H9 (cell line): ENCODE measurements at regions not wholly inside any gene's neighbourhood (a gene's known extent, or its start where the extent isn't known, plus 50 kb on each side); places are given as distances from the start of the nearest gene placed in this dataset.

Source experiments
- DNase-seq: peaks from one replicate; pipeline ENCODE4 v3.0.0-alpha.2; 2017
- H2AFZ ChIP-seq: one replicate; pipeline ENCODE4 v1.6.1; 2013; ENCODE audit warnings: mild to moderate bottlenecking, low read length, control low read depth, moderate library complexity
- H2AK5ac ChIP-seq: 2 replicates; pipeline ENCODE4 v1.6.1; 2013; ENCODE audit warnings: low read length, control low read depth, mixed read lengths; ENCODE audit not compliant: insufficient read length
- H2BK120ac ChIP-seq: one replicate; pipeline ENCODE4 v1.6.1; 2013; ENCODE audit warnings: low read depth, mild to moderate bottlenecking, low read length, control low read depth, inconsistent platforms; ENCODE audit not compliant: poor library complexity, severe bottlenecking
- H2BK12ac ChIP-seq: 2 replicates; pipeline ENCODE4 v1.6.1; 2013; ENCODE audit warnings: low read length, control low read depth, mixed read lengths, low read depth; ENCODE audit not compliant: insufficient read length
- H2BK15ac ChIP-seq: 2 replicates; pipeline ENCODE4 v1.6.1; 2013; ENCODE audit warnings: low read depth, low read length, control low read depth
- H2BK20ac ChIP-seq: one replicate; pipeline ENCODE4 v1.6.1; 2013; ENCODE audit warnings: low read depth, mild to moderate bottlenecking, low read length, control low read depth, inconsistent platforms; ENCODE audit not compliant: poor library complexity, severe bottlenecking
- H2BK5ac ChIP-seq: 2 replicates; pipeline ENCODE4 v1.6.1; 2013; ENCODE audit warnings: low read length, control low read depth, mixed read lengths; ENCODE audit not compliant: insufficient read length
- H3K14ac ChIP-seq: 2 replicates; pipeline ENCODE4 v1.6.1; 2013; ENCODE audit warnings: low read length, control low read depth; ENCODE audit not compliant: insufficient read depth
- H3K18ac ChIP-seq: 2 replicates; pipeline ENCODE4 v1.6.1; 2013; ENCODE audit warnings: low read depth, mild to moderate bottlenecking, mixed read lengths, low read length, control low read depth; ENCODE audit not compliant: insufficient read length
- H3K23ac ChIP-seq: 2 replicates; pipeline ENCODE4 v1.6.1; 2013; ENCODE audit warnings: low read length, control low read depth, mixed read lengths, low read depth; ENCODE audit not compliant: insufficient read length
- H3K23me2 ChIP-seq: 2 replicates; pipeline ENCODE4 v1.6.1; 2013; ENCODE audit warnings: low read depth, mild to moderate bottlenecking, mixed read lengths, low read length, control low read depth; ENCODE audit not compliant: insufficient read length, poor library complexity, severe bottlenecking
- H3K27ac ChIP-seq: 2 replicates; pipeline ENCODE4 v1.5.1; 2013; ENCODE audit warnings: low read length, control low read depth, mixed read lengths, low read depth; ENCODE audit not compliant: insufficient read length
- H3K27me3 ChIP-seq: 2 replicates; pipeline ENCODE4 v1.6.1; 2013; ENCODE audit warnings: low read length, control low read depth, inconsistent platforms; ENCODE audit not compliant: insufficient read depth
- H3K4ac ChIP-seq: 2 replicates; pipeline ENCODE4 v1.6.1; 2013; ENCODE audit warnings: low read depth, mild to moderate bottlenecking, control low read depth, inconsistent platforms, low read length, moderate library complexity
- H3K4me1 ChIP-seq: 2 replicates; pipeline ENCODE4 v1.6.1; 2013; ENCODE audit warnings: low read length, control low read depth, inconsistent platforms; ENCODE audit not compliant: insufficient read depth
- H3K4me2 ChIP-seq: 2 replicates; pipeline ENCODE4 v1.6.1; 2013; ENCODE audit warnings: low read length, control low read depth, mixed read lengths; ENCODE audit not compliant: insufficient read length, insufficient read depth
- H3K56ac ChIP-seq: 2 replicates; pipeline ENCODE4 v1.6.1; 2013; ENCODE audit warnings: low read depth, mild to moderate bottlenecking, mixed read lengths, low read length, control low read depth; ENCODE audit not compliant: insufficient read length
- H3K79me1 ChIP-seq: 2 replicates; pipeline ENCODE4 v1.6.1; 2013; ENCODE audit warnings: low read depth, mild to moderate bottlenecking, moderate library complexity, low read length, control low read depth, inconsistent platforms; ENCODE audit not compliant: insufficient read depth, poor library complexity, severe bottlenecking
- H3K79me2 ChIP-seq: 2 replicates; pipeline ENCODE4 v1.6.1; 2013; ENCODE audit warnings: low read length, control low read depth, inconsistent platforms; ENCODE audit not compliant: insufficient read depth
- H3K9ac ChIP-seq: 2 replicates; pipeline ENCODE4 v1.6.1; 2013; ENCODE audit warnings: low read length, control low read depth, mixed read lengths; ENCODE audit not compliant: insufficient read length; ENCODE audit errors: extremely low read depth
- H3K9me3 ChIP-seq: one replicate; pipeline ENCODE4 v1.6.1; 2013; ENCODE audit warnings: low read depth, low read length, inconsistent platforms; ENCODE audit not compliant: control insufficient read depth
- H3T11ph ChIP-seq: one replicate; pipeline ENCODE4 v1.6.1; 2013; ENCODE audit warnings: mild to moderate bottlenecking, low read length, control low read depth, inconsistent platforms
- H4K20me1 ChIP-seq: one replicate; pipeline ENCODE4 v1.6.1; 2013; ENCODE audit not compliant: control insufficient read depth, insufficient read length, insufficient read depth
- H4K5ac ChIP-seq: 2 replicates; pipeline ENCODE4 v1.6.1; 2013; ENCODE audit warnings: low read depth, mild to moderate bottlenecking, mixed read lengths, low read length, control low read depth; ENCODE audit not compliant: insufficient read length
- H4K8ac ChIP-seq: replicated peaks from 2 replicates; pipeline ENCODE4 v1.6.1; 2013; ENCODE audit warnings: low read length, control low read depth, mixed read lengths, low read depth; ENCODE audit not compliant: insufficient read length
- H4K91ac ChIP-seq: 2 replicates; pipeline ENCODE4 v1.6.1; 2013; ENCODE audit warnings: low read depth, mild to moderate bottlenecking, moderate library complexity, mixed read lengths, low read length, control low read depth; ENCODE audit not compliant: insufficient read length
- H3K27ac Mint-ChIP-seq, 3 experiments: 2 replicates in 2 of 3; 3 replicates in 1 of 3; pipeline ENCODE4 v1.8.0; 2020 to 2021; ENCODE audit warnings: mixed read lengths in 3 of 3, mild to moderate bottlenecking in 1 of 3, moderate library complexity in 1 of 3
- H3K27me3 Mint-ChIP-seq: 2 replicates; pipeline ENCODE4 v1.8.0; 2021; ENCODE audit warnings: low read depth, mild to moderate bottlenecking, moderate library complexity, mixed read lengths
- H3K36me3 Mint-ChIP-seq, 3 experiments: 2 replicates in 2 of 3; 3 replicates in 1 of 3; pipeline ENCODE4 v1.8.0; 2020 to 2021; ENCODE audit warnings: low read depth in 3 of 3, mixed read lengths in 3 of 3; ENCODE audit not compliant: insufficient read depth in 1 of 3
- H3K4me1 Mint-ChIP-seq, 2 experiments: 2 replicates each; pipeline ENCODE4 v1.8.0; 2020; ENCODE audit warnings: mixed read lengths in 2 of 2
- H3K4me3 Mint-ChIP-seq, 2 experiments: 2 replicates in 1 of 2; 3 replicates in 1 of 2; pipeline ENCODE4 v1.8.0; 2020 to 2021; ENCODE audit warnings: mild to moderate bottlenecking in 2 of 2, mixed read lengths in 2 of 2, moderate library complexity in 1 of 2
- H3K9me3 Mint-ChIP-seq, 2 experiments: 2 replicates in 1 of 2; 3 replicates in 1 of 2; pipeline ENCODE4 v1.8.0; 2020; ENCODE audit warnings: mild to moderate bottlenecking in 2 of 2, mixed read lengths in 2 of 2, moderate library complexity in 1 of 2
- CTCF ChIP-seq: fragments of 200-600 bp; sonication (generic); conservative IDR thresholded peaks from 3 replicates; pipeline ENCODE4 v1.8.0; 2021; ENCODE audit warnings: antibody characterized with exemption, mild to moderate bottlenecking
- WGBS: extraction: QIAGEN DNeasy Blood & Tissue Kit; methylation state at CpG from one replicate; pipeline ENCODE4 v1.1.7; 2013; ENCODE audit warnings: missing lambda C conversion rate, low lambda C conversion rate, mixed read lengths; ENCODE audit not compliant: insufficient read length; ENCODE audit errors: extremely low coverage; 5-methylcytosine and 5-hydroxymethylcytosine counted together

- Histone ChIP-seq H3K23me2 (no peaks in the 10 kb centered on the region), H2AFZ (no peak overlapping the region), H3K18ac (no peak overlapping the region), H4K5ac (no peak overlapping the region), H4K20me1 (peaks cover 3% of the 10 kb centered on the region), H4K91ac (no peak overlapping the region), H3K4me2 (no peak overlapping the region), H2BK20ac (no peak overlapping the region), H3K4ac (no peak overlapping the region), H3K79me1 (no peaks in the 10 kb centered on the region), H3K56ac (no peak overlapping the region), H3K14ac (no peak overlapping the region), H3K9me3 (no peaks in the 10 kb centered on the region), H3K23ac (no peak overlapping the region), H2BK120ac (no peak overlapping the region), H3K4me1 (0 out of 2 replicates have a peak, but pooled peaks cover 3% of the 10 kb centered on the region), H2BK5ac (no peak overlapping the region), H2AK5ac (no peak overlapping the region), H2BK12ac (no peak overlapping the region), H3K79me2 (no peaks in the 10 kb centered on the region), H3K27me3 (no peaks in the 10 kb centered on the region), H4K8ac (no peak overlapping the region), H3T11ph (no peak overlapping the region), H3K9ac (no peak overlapping the region), H3K27ac (no peak overlapping the region), H2BK15ac (no peak overlapping the region)
- Mint-ChIP-seq H3K4me1 (peaks cover 18 to 38% of the 10 kb centered on the region in 2 experiments), H3K4me3 (no peak overlapping the region), H3K9me3 (no peaks in the 10 kb centered on the region; a peak in 1 of 5 replicates), H3K36me3 (no peaks in the 10 kb centered on the region; a peak in 1 of 7 replicates), H3K27me3 (no peaks in the 10 kb centered on the region), H3K27ac (no peak overlapping the region)
- no peak for TF ChIP-seq CTCF
- no CpG with 5 or more reads among the region's 9 CpGs for WGBS
- no peak for DNase-seq
Observed at GRCh38 chr9:135334953-135335460, 144.6 kb upstream of the PPP1R26 start.
